ENCODE measurements at regions not wholly inside any gene's neighbourhood (a gene's known extent, or its start where the extent isn't known, plus 50 kb on each side); places are given as distances from the start of the nearest gene placed in this dataset.
"Not testable (repeated sequence)": the region's sequence is repeated elsewhere in the genome, so short reads cannot be mapped to it uniquely, and the experiment has no call there.

GRCh38 chr13:106089261-106089980, 446.0 kb downstream of the EFNB2 start:
- H3K9me3 ChIP-seq (ENCODE audit: control insufficient read depth in 2 of 2, insufficient read depth in 1 of 2, low read depth in 1 of 2, low read length in 1 of 2), result no peaks in the 10 kb centered on the region
- no peak overlapping the region for H3K4me3 ChIP-seq (ENCODE audit: low read depth in 1 of 3, low read length in 3 of 3)
- H3K27me3 ChIP-seq (ENCODE audit: control insufficient read depth in 3 of 3, insufficient read depth in 3 of 3, low read length in 3 of 3), result no peaks in the 10 kb centered on the region
- DNase-seq (no peak), FAIRE-seq (no peak)
- H3K27ac ChIP-seq (ENCODE audit: low read depth in 1 of 3, low read length in 2 of 3), result no peak overlapping the region
- no peaks in the 10 kb centered on the region for H3K36me3 ChIP-seq (ENCODE audit: control insufficient read depth in 3 of 3, insufficient read depth in 2 of 3, low read depth in 1 of 3, low read length in 3 of 3)
- 46 to 69% (median 57%) methylated on average over 8 of the region's 8 CpGs for WGBS, 3 donors
- H3K4me1 ChIP-seq (ENCODE audit: control insufficient read depth in 3 of 3, insufficient read depth in 2 of 3, low read depth in 1 of 3, low read length in 2 of 3), result peaks cover under 1 to 1% (median 1%) of the 10 kb centered on the region in 3 donors

- Histone ChIP-seq H3K4me3 (ENCODE audit: low read depth in 1 of 3, low read length in 3 of 3) (no peak overlapping the region), H3K27ac (ENCODE audit: low read depth in 1 of 3, low read length in 2 of 3) (no peak overlapping the region), H3K27me3 (ENCODE audit: control insufficient read depth in 3 of 3, insufficient read depth in 3 of 3, low read length in 3 of 3) (no peaks in the 10 kb centered on the region), H3K9me3 (ENCODE audit: control insufficient read depth in 2 of 2, insufficient read depth in 1 of 2, low read depth in 1 of 2, low read length in 1 of 2) (no peaks in the 10 kb centered on the region), H3K36me3 (ENCODE audit: control insufficient read depth in 3 of 3, insufficient read depth in 2 of 3, low read depth in 1 of 3, low read length in 3 of 3) (no peaks in the 10 kb centered on the region), H3K4me1 (ENCODE audit: control insufficient read depth in 3 of 3, insufficient read depth in 2 of 3, low read depth in 1 of 3, low read length in 2 of 3) (peaks cover 2 to 6% (median 4%) of the 10 kb centered on the region in 3 donors)
- WGBS, 3 donors, result 85 to 91% (median 86%) methylated on average over 6 of the region's 6 CpGs
- no peak for FAIRE-seq
- no peak for DNase-seq
Observed at GRCh38 chr13:106088085-106088484, 447.4 kb downstream of the EFNB2 start.

DNA sequence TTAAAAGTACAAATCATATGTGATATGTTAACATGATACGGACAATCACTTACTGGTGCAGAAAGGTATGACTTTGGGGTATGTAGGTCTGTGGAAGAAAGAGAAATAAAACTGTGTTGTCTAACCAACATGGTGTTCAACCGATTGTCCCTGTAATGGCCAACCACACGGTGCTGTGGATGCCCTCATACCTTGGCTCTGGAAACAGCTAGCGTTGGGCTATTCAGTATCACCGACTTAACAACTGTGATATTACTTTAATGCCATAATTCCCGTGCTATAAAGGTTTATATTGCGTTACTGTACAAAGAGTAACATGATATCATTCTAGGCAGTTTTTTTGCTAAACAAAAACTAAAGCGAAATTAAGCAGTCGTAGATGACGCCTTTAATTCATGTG, 448.3 kb downstream of the EFNB2 start:
- H3K27me3 ChIP-seq (ENCODE audit: control insufficient read depth in 3 of 3, insufficient read depth in 3 of 3, low read length in 3 of 3), result no peaks in the 10 kb centered on the region
- FAIRE-seq (peak; percentile 71), DNase-seq (peak in 1 of 2 donors; percentile 87)
- H3K27ac ChIP-seq (ENCODE audit: low read depth in 1 of 3, low read length in 2 of 3), result peak overlapping the region in 2 of 3 donors; percentile 20 to 39
- no peaks in the 10 kb centered on the region for H3K9me3 ChIP-seq (ENCODE audit: control insufficient read depth in 2 of 2, insufficient read depth in 1 of 2, low read depth in 1 of 2, low read length in 1 of 2)
- H3K36me3 ChIP-seq (ENCODE audit: control insufficient read depth in 3 of 3, insufficient read depth in 2 of 3, low read depth in 1 of 3, low read length in 3 of 3), result no peaks in the 10 kb centered on the region
- 17 to 63% (median 41%) methylated on average over 10 of the region's 10 CpGs for WGBS, 3 donors
- no peak overlapping the region for H3K4me3 ChIP-seq (ENCODE audit: low read depth in 1 of 3, low read length in 3 of 3)
- peaks cover 2 to 6% (median 4%) of the 10 kb centered on the region in 3 donors for H3K4me1 ChIP-seq (ENCODE audit: control insufficient read depth in 3 of 3, insufficient read depth in 2 of 3, low read depth in 1 of 3, low read length in 2 of 3)

GRCh38 chr13:106083620-106084350, 451.7 kb downstream of the EFNB2 start:
- FAIRE-seq, result no peak
- Histone ChIP-seq H3K9me3 (ENCODE audit: control insufficient read depth in 2 of 2, insufficient read depth in 1 of 2, low read depth in 1 of 2, low read length in 1 of 2) (peaks cover 0 to 3% of the 10 kb centered on the region in 2 donors), H3K27me3 (ENCODE audit: control insufficient read depth in 3 of 3, insufficient read depth in 3 of 3, low read length in 3 of 3) (no peaks in the 10 kb centered on the region), H3K4me1 (ENCODE audit: control insufficient read depth in 3 of 3, insufficient read depth in 2 of 3, low read depth in 1 of 3, low read length in 2 of 3) (peaks cover 2 to 6% (median 4%) of the 10 kb centered on the region in 3 donors), H3K4me3 (ENCODE audit: low read depth in 1 of 3, low read length in 3 of 3) (no peak overlapping the region), H3K27ac (ENCODE audit: low read depth in 1 of 3, low read length in 2 of 3) (peak overlapping the region in 1 of 3 donors; percentile 32), H3K36me3 (ENCODE audit: control insufficient read depth in 3 of 3, insufficient read depth in 2 of 3, low read depth in 1 of 3, low read length in 3 of 3) (no peaks in the 10 kb centered on the region)
- peak; percentile 69 to 89 for DNase-seq
- WGBS, 3 donors, result 9 to 28% (median 12%) methylated on average over 3 of the region's 3 CpGs

- not testable (repeated sequence) for H3K9me3 ChIP-seq (ENCODE audit: control insufficient read depth in 2 of 2, insufficient read depth in 1 of 2, low read depth in 1 of 2, low read length in 1 of 2); H3K4me1 ChIP-seq (ENCODE audit: control insufficient read depth in 3 of 3, insufficient read depth in 2 of 3, low read depth in 1 of 3, low read length in 2 of 3); DNase-seq; FAIRE-seq; H3K27me3 ChIP-seq (ENCODE audit: control insufficient read depth in 3 of 3, insufficient read depth in 3 of 3, low read length in 3 of 3); H3K36me3 ChIP-seq (ENCODE audit: control insufficient read depth in 3 of 3, insufficient read depth in 2 of 3, low read depth in 1 of 3, low read length in 3 of 3); H3K27ac ChIP-seq (ENCODE audit: low read depth in 1 of 3, low read length in 2 of 3); H3K4me3 ChIP-seq (ENCODE audit: low read depth in 1 of 3, low read length in 3 of 3)
- WGBS, 3 donors, result 96 to 98% (median 97%) methylated on average over 6 of the region's 6 CpGs
Observed at GRCh38 chr13:106081221-106081620, 454.2 kb downstream of the EFNB2 start.

DNA sequence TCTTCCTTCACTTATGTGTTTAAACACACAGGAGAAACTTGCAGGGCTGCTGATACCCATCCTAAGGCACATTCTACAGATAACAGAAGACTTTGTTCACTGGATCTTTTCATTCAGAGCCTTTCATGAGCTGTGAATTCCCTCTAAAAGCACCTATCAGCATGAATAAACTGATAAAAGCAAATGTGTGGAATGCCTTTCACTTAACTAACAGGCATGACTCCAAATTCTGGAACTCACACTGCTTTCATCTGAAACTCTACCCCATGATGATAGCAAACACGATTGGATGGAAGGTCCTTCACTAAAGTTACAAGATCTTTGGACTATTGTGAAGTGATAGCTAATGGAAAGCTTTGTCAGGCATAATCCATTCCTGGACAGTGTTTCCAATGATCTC, 457.3 kb downstream of the EFNB2 start:
- peaks cover 0 to 3% of the 10 kb centered on the region in 2 donors for H3K9me3 ChIP-seq (ENCODE audit: control insufficient read depth in 2 of 2, insufficient read depth in 1 of 2, low read depth in 1 of 2, low read length in 1 of 2)
- no peaks in the 10 kb centered on the region for H3K36me3 ChIP-seq (ENCODE audit: control insufficient read depth in 3 of 3, insufficient read depth in 2 of 3, low read depth in 1 of 3, low read length in 3 of 3)

DNA sequence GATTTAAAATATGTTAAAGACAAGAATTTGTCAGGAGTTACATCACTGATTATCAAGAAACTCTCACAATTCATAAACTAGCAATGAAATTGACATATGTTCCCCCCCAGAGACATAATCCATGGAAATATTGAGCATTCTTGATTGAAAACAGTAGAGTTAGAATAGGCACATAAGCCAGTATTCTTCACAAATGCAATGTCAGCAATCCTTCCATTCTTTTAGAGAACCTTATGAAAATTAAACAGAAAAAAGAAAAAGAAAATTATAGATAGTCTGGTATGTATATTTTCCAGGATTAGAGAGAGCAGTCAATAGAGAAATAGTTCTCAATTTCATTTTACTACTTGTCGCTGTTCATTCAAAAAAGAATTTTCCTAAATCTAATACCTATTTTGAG, 458.4 kb downstream of the EFNB2 start:
- peaks cover 0 to 4% (median 0%) of the 10 kb centered on the region in 3 donors for H3K4me1 ChIP-seq (ENCODE audit: control insufficient read depth in 3 of 3, insufficient read depth in 2 of 3, low read depth in 1 of 3, low read length in 2 of 3)
- no peak overlapping the region for H3K27ac ChIP-seq (ENCODE audit: low read depth in 1 of 3, low read length in 2 of 3)
- DNase-seq (no peak), FAIRE-seq (no peak)
- no peak overlapping the region for H3K4me3 ChIP-seq (ENCODE audit: low read depth in 1 of 3, low read length in 3 of 3)
- peaks cover 0 to 3% of the 10 kb centered on the region in 2 donors for H3K9me3 ChIP-seq (ENCODE audit: control insufficient read depth in 2 of 2, insufficient read depth in 1 of 2, low read depth in 1 of 2, low read length in 1 of 2)
- H3K27me3 ChIP-seq (ENCODE audit: control insufficient read depth in 3 of 3, insufficient read depth in 3 of 3, low read length in 3 of 3), result no peaks in the 10 kb centered on the region
- WGBS, 3 donors, result 95 to 100% (median 97%) methylated on average over 1 of the region's 1 CpG
- no peaks in the 10 kb centered on the region for H3K36me3 ChIP-seq (ENCODE audit: control insufficient read depth in 3 of 3, insufficient read depth in 2 of 3, low read depth in 1 of 3, low read length in 3 of 3)

More for the DNA sequence above, 457.3 kb downstream of the EFNB2 start:
- DNase-seq (no peak), FAIRE-seq (no peak)
- 15 to 58% (median 26%) methylated on average over 1 of the region's 1 CpG for WGBS, 3 donors
- no peak overlapping the region for H3K27ac ChIP-seq (ENCODE audit: low read depth in 1 of 3, low read length in 2 of 3)
- H3K4me3 ChIP-seq (ENCODE audit: low read depth in 1 of 3, low read length in 3 of 3), result no peak overlapping the region
- H3K4me1 ChIP-seq (ENCODE audit: control insufficient read depth in 3 of 3, insufficient read depth in 2 of 3, low read depth in 1 of 3, low read length in 2 of 3), result no peaks in the 10 kb centered on the region
- H3K27me3 ChIP-seq (ENCODE audit: control insufficient read depth in 3 of 3, insufficient read depth in 3 of 3, low read length in 3 of 3), result no peaks in the 10 kb centered on the region

DNA sequence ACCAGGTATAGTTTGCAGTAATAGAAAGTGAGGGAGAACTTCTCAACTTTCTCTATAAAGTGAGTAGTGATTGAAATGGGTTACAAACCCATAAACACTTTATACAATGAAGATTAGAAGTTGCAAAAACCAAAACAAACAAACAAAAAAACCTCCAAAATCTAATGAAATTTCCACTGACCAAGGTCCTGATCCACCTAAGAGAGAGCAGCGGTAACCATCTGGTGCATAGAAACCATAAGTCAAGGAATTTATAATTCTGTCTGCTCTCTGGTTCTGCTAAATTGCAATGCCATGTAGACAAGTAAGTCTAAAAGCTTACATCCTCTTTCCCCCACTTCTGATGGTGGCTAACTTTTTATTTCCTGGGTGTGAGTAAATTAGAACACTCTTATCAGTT, 463.4 kb downstream of the EFNB2 start:
- Histone ChIP-seq H3K4me1 (ENCODE audit: control insufficient read depth in 3 of 3, insufficient read depth in 2 of 3, low read depth in 1 of 3, low read length in 2 of 3) (peaks cover 0 to 4% (median 0%) of the 10 kb centered on the region in 3 donors), H3K9me3 (ENCODE audit: control insufficient read depth in 2 of 2, insufficient read depth in 1 of 2, low read depth in 1 of 2, low read length in 1 of 2) (no peaks in the 10 kb centered on the region), H3K27me3 (ENCODE audit: control insufficient read depth in 3 of 3, insufficient read depth in 3 of 3, low read length in 3 of 3) (no peaks in the 10 kb centered on the region), H3K36me3 (ENCODE audit: control insufficient read depth in 3 of 3, insufficient read depth in 2 of 3, low read depth in 1 of 3, low read length in 3 of 3) (no peaks in the 10 kb centered on the region), H3K4me3 (ENCODE audit: low read depth in 1 of 3, low read length in 3 of 3) (no peak overlapping the region), H3K27ac (ENCODE audit: low read depth in 1 of 3, low read length in 2 of 3) (no peak overlapping the region)
- FAIRE-seq, result no peak
- peak in 1 of 2 donors; percentile 23 for DNase-seq
- WGBS, 3 donors, result 91 to 94% (median 94%) methylated on average over 1 of the region's 1 CpG
